ENCODE measurements at regions not wholly inside any gene's neighbourhood (a gene's known extent, or its start where the extent isn't known, plus 50 kb on each side); places are given as distances from the start of the nearest gene placed in this dataset.
"Not testable (repeated sequence)": the region's sequence is repeated elsewhere in the genome, so short reads cannot be mapped to it uniquely, and the experiment has no call there.

GRCh38 chr10:121351540-121351939 lies 246.7 kb downstream of the FGFR2 start:
- DNase-seq = no peak

- DNase-seq = no peak
Observed at GRCh38 chr10:121352231-121352855, 245.9 kb downstream of the FGFR2 start.

DNA sequence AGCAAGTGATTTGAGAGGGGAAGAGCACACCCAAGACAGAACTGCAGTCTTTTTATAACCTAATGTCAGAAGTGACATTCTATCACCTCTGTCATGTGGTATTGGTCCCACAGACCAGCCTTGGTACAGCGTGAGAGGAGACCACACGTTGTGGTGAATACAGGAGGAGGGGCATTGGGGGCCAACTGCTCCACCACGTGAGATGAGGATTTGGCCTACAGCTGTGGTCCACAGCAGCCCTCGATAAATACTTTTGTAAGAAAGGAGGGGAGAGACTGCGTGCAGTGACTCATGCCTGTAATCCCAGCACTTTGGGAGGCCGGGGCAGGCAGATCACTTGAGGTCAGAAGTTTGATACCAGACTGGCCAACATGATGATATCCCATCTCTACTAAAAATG lies 243.1 kb downstream of the FGFR2 start:
- no peak for DNase-seq

DNA sequence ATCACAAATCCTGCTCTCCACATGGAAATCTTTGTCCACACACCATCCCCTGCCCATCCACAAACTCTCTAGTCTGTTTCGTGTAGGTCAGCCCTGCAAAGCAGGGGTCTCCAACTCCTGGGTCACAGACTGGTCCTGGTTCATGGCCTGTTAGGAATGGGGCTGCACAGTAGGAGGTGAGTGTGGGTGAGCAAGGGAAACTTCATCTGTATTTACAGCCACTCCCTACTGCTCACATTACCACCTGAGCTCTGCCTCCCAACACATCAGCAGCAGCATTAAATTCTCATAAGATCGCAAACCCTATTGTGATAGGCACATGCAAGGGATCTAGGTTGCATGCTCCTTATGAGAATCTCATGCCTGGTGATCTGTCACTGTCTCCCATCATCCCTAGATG lies 242.1 kb downstream of the FGFR2 start:
- DNase-seq = no peak

DNA sequence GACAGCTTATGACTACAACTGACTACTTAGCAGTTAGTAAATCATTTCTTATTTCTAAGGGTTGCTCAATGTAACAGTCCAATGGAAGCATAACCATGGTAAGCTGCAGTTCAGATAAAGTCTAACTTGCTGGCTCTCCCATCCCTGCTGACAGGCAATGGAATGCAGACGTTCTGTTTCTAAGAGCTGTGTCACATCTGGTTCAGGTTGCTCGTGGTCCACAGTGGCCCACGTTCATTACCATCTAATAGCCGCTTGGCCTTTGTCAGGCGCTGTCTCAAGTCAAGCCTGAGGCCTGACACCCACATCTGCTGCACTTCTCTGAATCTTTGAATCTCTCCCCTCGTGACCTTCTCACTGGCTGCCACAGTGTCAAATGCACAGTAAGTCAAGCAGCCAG lies 240.8 kb downstream of the FGFR2 start:
- DNase-seq = no peak

DNA sequence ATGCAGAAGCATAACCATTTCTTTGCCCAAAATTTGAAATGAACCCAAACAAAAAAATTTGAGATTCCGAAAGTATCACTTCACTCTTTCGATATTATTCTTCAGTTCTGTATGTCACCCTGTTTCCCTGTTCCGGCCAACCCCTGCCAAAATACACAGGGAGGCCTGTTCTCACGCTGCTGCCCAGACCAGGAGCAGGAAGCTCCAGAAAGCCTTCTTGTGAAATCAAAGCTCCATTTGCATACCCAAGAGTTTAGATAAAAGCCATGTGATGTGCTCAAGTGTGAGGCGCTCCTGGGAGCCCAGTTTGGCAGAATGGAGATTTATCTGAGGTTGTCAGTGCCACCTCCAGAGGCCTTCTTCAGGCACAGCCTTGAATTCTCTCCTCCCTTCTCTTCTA lies 236.2 kb downstream of the FGFR2 start:
- DNase-seq = no peak

DNA sequence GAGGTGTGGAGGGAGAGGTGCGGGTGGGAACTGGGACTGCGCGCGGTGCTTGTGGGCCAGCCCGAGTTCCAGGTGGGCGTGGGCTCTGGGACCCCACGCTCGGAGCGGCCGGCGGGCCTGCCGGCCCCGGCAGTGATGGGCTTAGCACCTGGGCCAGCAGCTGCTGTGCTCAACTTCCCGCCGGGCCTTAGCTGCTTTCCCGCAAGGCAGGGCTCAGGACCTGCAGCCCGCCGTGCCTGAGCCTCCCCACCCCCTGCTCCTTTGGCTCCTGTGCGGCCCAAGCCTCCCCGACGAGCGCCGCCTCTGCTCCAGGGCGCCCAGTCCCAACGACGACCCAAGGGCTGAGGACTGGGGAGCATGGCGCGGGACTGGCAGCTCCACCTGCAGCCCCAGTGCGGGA lies 232.7 kb downstream of the FGFR2 start:
- no peak for DNase-seq

DNA sequence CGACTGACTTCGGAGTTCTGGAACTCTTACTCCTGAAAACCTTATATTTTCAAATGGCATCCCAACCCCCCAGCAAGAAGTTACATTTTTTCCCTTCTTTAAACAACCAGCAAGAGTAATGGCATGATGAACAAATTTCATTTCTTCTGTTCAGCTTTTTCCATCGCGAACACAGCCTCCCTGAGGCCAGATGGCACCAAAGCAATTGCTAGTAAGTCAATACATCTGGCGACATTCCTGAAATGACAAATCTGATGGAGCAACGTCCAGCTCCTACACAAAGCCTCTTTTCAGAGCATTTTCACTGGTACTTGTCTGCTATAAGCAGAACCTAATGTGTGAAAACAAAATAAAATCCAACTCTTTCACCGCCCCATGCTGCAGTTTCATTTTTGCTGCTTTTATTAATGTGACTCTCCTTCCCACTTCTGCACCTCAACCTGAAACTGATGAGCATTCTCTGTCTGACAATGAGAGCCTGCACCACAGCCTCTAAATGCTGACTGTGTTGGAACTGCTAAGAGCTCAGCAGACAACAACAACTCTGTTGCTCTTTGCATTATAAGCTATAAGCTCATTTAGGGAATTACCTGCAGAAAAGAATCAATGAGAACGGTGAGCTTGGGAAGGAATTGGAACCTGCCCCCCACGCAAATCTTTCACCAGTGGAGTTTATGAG lies 229.8 kb downstream of the FGFR2 start:
- peak; percentile 23 to 39 for DNase-seq

- no peak for DNase-seq
Observed at GRCh38 chr10:121369616-121370015, 228.6 kb downstream of the FGFR2 start.

DNA sequence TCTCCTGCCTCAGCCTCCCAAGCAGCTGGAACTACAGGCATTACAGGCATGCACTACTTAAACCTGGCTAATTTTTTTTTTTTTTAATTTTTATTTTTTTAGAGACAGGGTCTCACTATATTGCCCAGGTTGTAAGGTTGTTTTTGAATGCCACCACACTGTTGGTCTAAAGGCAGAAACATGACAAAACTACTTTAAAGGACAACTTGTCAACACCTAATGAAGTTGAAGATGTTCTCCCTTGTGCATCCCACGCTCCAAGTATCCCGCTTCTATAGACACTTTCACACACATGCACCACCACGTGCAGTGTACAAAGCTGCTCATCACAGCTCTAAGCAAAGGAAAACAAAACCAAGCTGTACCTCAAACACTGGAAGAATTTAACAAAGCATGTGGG lies 226.4 kb downstream of the FGFR2 start:
- no peak for DNase-seq

DNA sequence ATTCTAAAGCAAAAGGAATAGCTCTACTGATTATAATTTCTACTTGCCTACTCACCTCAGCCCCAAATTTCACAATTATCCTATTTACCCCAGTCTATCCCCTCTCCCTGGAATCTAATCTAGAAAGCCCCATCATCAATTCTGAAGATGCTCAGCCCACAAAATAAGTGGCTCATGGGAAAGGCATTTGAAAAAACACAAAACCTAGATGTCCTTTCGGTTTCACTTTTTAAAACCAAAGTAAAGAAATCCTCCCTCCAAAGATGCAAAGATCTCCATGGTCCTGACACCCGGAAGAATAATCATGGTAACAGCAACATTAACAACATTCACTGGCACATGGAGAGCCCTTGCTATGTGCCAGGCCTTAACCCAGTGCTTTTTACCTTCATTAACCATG lies 224.8 kb downstream of the FGFR2 start:
- DNase-seq = no peak

- DNase-seq = no peak
Observed at GRCh38 chr10:121374121-121374520, 224.1 kb downstream of the FGFR2 start.

- DNase-seq = no peak
Observed at GRCh38 chr10:121375172-121375571, 223.1 kb downstream of the FGFR2 start.

DNA sequence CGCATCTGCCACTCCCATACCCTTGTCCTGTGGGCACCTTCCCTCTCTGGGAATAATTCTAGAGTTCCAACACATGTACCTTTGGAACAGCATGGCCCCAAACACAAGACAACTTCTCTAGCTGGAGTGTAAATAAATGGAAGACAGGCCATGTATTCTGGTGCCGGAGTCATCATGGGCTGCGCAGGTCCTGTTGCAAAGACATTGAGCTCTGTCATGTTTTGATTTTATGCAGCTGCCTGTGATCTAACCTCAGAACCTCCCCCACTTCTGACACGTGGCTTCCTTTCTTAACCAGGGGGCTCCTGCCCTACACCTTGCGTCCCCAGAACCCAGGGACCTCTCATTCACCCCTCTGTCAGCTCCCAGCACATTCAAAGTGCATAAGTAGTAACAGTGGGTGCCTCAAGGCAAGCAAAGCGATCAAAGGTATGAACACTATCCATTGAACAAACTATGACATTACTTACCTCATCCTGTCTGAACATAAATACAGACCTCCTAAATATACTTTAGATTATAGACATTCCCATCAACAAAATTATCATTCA lies 219.9 kb downstream of the FGFR2 start:
- DNase-seq = no peak

GRCh38 chr10:121379013-121379412 lies 219.2 kb downstream of the FGFR2 start:
- DNase-seq = no peak

DNA sequence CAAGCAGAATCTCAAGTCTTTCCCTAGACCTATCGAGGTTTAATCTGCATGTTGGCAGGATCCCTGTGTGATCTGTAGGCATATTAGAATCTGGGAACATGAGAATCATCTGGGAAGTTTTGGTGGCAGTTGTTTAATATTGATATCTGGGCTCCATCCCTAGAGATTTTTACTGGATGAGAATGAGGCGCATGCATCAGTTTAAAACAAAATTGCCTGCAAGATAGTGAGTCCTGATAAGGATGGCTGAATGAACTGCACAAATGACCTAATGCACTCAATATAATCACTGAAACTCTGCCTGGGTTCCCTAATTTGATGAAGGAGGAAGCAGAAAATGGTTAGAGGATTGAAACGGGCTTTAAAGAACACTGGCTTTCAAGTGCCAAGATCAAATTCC lies 218.0 kb downstream of the FGFR2 start:
- DNase-seq = no peak

DNA sequence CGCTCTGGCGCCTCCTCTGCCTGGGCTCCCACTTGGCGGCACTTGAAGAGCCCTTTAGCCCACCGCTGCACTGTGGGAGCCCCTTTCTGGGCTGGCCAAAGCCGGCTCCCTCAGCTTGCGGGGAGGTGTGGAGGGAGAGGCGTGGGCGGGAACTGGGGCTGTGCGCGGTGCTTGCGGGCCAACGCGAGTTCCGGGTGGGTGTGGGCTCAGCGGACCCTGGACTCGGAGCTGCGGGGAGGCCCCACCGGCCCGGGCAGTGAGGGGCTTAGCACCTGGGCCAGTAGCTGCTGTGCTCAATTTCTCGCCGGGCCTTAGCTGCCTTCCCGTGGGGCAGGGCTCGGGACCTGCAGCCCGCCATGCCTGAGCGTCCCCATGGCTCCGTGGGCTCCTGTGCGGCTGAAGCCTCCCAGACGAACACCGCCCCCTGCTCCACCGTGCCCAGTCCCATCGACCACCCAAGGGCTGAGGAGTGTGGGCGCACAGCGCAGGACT lies 216.2 kb downstream of the FGFR2 start:
- DNase-seq = not testable (repeated sequence)

DNA sequence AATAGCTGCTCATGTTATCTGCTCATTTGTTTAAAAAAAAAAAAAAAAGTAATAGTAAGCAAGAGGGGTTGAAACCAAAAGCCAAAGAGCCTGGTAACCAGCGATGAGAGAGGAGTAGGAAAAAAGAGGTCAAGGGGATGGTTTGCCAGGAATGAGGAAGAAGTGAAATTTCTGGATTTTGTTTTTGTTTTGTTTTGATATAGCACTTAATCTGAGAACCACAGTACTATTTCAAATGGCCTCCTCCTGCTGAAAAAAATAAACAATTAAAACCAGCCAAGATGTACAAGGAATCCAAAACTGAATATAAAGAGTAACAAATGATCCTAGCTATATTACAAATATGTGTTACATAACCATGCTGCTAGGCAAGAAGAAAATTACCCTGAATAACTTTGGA lies 213.1 kb downstream of the FGFR2 start:
- no peak for DNase-seq

DNA sequence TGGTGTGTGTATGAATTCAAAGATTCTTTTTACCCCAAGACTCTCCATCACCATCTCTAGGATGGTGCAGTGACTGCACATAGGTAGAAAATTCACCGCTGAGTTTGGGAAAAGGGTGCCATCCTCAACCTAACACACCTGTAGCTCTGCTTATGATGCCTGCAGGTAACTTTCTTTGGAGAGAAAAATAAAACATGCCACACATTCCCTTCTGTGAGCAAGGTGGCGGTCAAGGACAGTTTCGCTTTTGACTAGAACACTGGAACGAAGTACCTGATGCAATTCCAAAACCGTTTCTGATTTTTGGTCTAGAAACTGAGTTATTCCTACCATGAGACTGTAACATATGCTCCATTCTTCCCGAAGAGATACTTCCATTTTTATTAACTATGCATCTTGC lies 205.6 kb downstream of the FGFR2 start:
- no peak for DNase-seq

GRCh38 chr10:121393522-121393921 lies 204.7 kb downstream of the FGFR2 start:
- DNase-seq = no peak

GRCh38 chr10:121400507-121400906 lies 197.7 kb downstream of the FGFR2 start:
- DNase-seq = not testable (repeated sequence)

DNA sequence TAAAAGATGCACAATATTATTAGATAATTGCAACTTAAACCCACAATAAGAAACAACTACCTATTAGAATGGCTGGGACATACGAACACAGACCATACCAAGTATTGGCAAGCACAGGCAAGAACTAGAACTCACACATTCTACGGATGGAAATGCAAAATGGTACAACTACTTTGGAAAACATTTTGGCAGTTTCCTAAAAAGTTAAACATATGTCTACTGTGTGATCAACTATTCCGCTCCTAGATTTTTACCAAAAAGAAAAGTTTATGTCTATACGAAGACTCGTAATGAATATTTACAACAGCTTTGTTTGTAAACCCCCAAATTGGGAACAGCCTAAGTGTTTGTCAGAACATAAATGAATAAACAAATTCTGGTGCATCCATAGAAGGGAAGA lies 194.7 kb downstream of the FGFR2 start:
- no peak for DNase-seq

- no peak for DNase-seq
Observed at GRCh38 chr10:121404611-121405010, 193.6 kb downstream of the FGFR2 start.

GRCh38 chr10:121405096-121405495 lies 193.1 kb downstream of the FGFR2 start:
- DNase-seq = peak in 1 of 2 donors; percentile 24
